Mucosa of descending colon (tissue), 3 donors: ENCODE measurements at regions not wholly inside any gene's neighbourhood (a gene's known extent, or its start where the extent isn't known, plus 50 kb on each side); places are given as distances from the start of the nearest gene placed in this dataset.
"Not testable (repeated sequence)": the region's sequence is repeated elsewhere in the genome, so short reads cannot be mapped to it uniquely, and the experiment has no call there.

Source experiments
- ATAC-seq: fragments of 200-7000 bp; cut with Tn5 transposase; one replicate; pipeline ENCODE4 v1.9.1; 2020; ENCODE audit warnings: mild to moderate bottlenecking, moderate library complexity
- DNase-seq, 3 donors: peaks; one replicate each; pipeline ENCODE4 v3.0.0-alpha.2; 2020
- H3K36me3 ChIP-seq: fragments of 200-600 bp; one replicate; pipeline ENCODE4 v1.8.0; 2021; ENCODE audit warnings: low read depth, mild to moderate bottlenecking
- H3K4me1 ChIP-seq: fragments of 200-600 bp; one replicate; pipeline ENCODE4 v1.8.0; 2021; ENCODE audit warnings: low read depth, mild to moderate bottlenecking
- H3K4me3 ChIP-seq: fragments of 200-600 bp; one replicate; pipeline ENCODE4 v1.8.0; 2021; ENCODE audit warnings: mild to moderate bottlenecking
- H3K9me3 ChIP-seq: fragments of 200-600 bp; one replicate; pipeline ENCODE4 v1.8.0; 2021; ENCODE audit warnings: mild to moderate bottlenecking
- CTCF ChIP-seq: fragments of 200-600 bp; IDR thresholded peaks from one replicate; pipeline ENCODE4 v1.8.0; 2022; ENCODE audit warnings: antibody characterized with exemption, mild to moderate bottlenecking
- intact Hi-C, 2 donors: fragments of 100-400 bp; cut with DNase I in 1 of 2; cut with micrococcal nuclease in 1 of 2; formaldehyde crosslinking; loops; one replicate each; pipeline versions ENCODE4 v1.11.0 to v1.11.1; 2022; cut with DNase I, micrococcal nuclease
- donor health status: DM: no; HTN: no; CAD: no; lungs with moderate emphysema.
- donor health status: DM: no; HTN: no; CAD: no.
- donor health status: DM: no; HTN: yes; CAD: no.

- Histone ChIP-seq H3K9me3 (no peaks in the 10 kb centered on the region), H3K4me3 (no peak overlapping the region), H3K36me3 (no peaks in the 10 kb centered on the region), H3K4me1 (no peaks in the 10 kb centered on the region)
- intact Hi-C loops, result no loop called here
- DNase-seq (no peak), ATAC-seq (no peak)
- TF ChIP-seq CTCF, result no peak
Observed at GRCh38 chr11:91998481-91998880, 226.1 kb upstream of the FAT3 start.

- no peak for ATAC-seq
- intact Hi-C loops, result no loop called here
- Histone ChIP-seq H3K4me1 (no peaks in the 10 kb centered on the region), H3K36me3 (no peaks in the 10 kb centered on the region), H3K9me3 (no peaks in the 10 kb centered on the region), H3K4me3 (no peak overlapping the region)
- no peak for DNase-seq
- no peak for TF ChIP-seq CTCF
Observed at GRCh38 chr11:91997226-91997625, 227.4 kb upstream of the FAT3 start.

GRCh38 chr11:91996526-91996925 is 228.1 kb upstream of the FAT3 start:
- no peak for ATAC-seq
- no peaks in the 10 kb centered on the region for H3K9me3 ChIP-seq
- intact Hi-C loops, result no loop called here

GRCh38 chr11:91988443-91988842 is 236.2 kb upstream of the FAT3 start:
- ATAC-seq, H3K4me1 ChIP-seq, H3K9me3 ChIP-seq, H3K4me3 ChIP-seq, DNase-seq, H3K36me3 ChIP-seq, intact Hi-C loops: not testable (repeated sequence)

More at GRCh38 chr11:91996526-91996925, 228.1 kb upstream of the FAT3 start:
- H3K36me3 ChIP-seq, result no peaks in the 10 kb centered on the region
- no peaks in the 10 kb centered on the region for H3K4me1 ChIP-seq
- no peak for DNase-seq
- H3K4me3 ChIP-seq, result no peak overlapping the region
- no peak for TF ChIP-seq CTCF

GRCh38 chr11:91986218-91986617 is 238.4 kb upstream of the FAT3 start:
- no peak for TF ChIP-seq CTCF

GRCh38 chr11:91984033-91984584 is 240.5 kb upstream of the FAT3 start:
- H3K4me3 ChIP-seq, result no peak overlapping the region
- H3K4me1 ChIP-seq, result no peaks in the 10 kb centered on the region
- no peaks in the 10 kb centered on the region for H3K36me3 ChIP-seq
- no peaks in the 10 kb centered on the region for H3K9me3 ChIP-seq
- no peak for DNase-seq
- intact Hi-C loops, result no loop called here
- ATAC-seq, result no peak
- no peak for TF ChIP-seq CTCF

More at GRCh38 chr11:91986218-91986617, 238.4 kb upstream of the FAT3 start:
- DNase-seq, result no peak
- H3K4me3 ChIP-seq, result no peak overlapping the region
- no peak for ATAC-seq
- intact Hi-C loops, result no loop called here
- H3K36me3 ChIP-seq, result no peaks in the 10 kb centered on the region
- H3K9me3 ChIP-seq, result no peaks in the 10 kb centered on the region
- H3K4me1 ChIP-seq, result no peaks in the 10 kb centered on the region
